ENCODE measurements at regions not wholly inside any gene's neighbourhood (a gene's known extent, or its start where the extent isn't known, plus 50 kb on each side); places are given as distances from the start of the nearest gene placed in this dataset.

- TF ChIP-seq POLR2AphosphoS5 (IDR thresholded peaks at IDR 0.05) (no peak), EP300 (IDR thresholded peaks at IDR 0.05; ENCODE audit: low read depth) (no peak), POLR2A (IDR thresholded peaks at IDR 0.05) (no peak)
- TF ChIP-seq, protein P1, sequence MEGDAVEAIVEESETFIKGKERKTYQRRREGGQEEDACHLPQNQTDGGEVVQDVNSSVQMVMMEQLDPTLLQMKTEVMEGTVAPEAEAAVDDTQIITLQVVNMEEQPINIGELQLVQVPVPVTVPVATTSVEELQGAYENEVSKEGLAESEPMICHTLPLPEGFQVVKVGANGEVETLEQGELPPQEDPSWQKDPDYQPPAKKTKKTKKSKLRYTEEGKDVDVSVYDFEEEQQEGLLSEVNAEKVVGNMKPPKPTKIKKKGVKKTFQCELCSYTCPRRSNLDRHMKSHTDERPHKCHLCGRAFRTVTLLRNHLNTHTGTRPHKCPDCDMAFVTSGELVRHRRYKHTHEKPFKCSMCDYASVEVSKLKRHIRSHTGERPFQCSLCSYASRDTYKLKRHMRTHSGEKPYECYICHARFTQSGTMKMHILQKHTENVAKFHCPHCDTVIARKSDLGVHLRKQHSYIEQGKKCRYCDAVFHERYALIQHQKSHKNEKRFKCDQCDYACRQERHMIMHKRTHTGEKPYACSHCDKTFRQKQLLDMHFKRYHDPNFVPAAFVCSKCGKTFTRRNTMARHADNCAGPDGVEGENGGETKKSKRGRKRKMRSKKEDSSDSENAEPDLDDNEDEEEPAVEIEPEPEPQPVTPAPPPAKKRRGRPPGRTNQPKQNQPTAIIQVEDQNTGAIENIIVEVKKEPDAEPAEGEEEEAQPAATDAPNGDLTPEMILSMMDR (IDR thresholded peaks at IDR 0.05), result no peak
These were observed 92.6 kb upstream of the NDUFV2 start for GRCh38 chr18:9009703-9010488.

Data from transverse colon (tissue), 4 donors.